Anterior cingulate cortex (tissue), 58 donors: ENCODE measurements at regions not wholly inside any gene's neighbourhood (a gene's known extent, or its start where the extent isn't known, plus 50 kb on each side); places are given as distances from the start of the nearest gene placed in this dataset.
A peak's percentile ranks its signal among the peaks of the same experiment; 100 is the strongest.

ENCODE experiments used
- DNase-seq, 58 donors: peaks; one replicate each; lab custom pipeline; 2025; lab: John Stamatoyannopoulos, UW

- DNase-seq, result peak in 10 of 58 donors; percentile 4 to 26 (median 10)
These were observed 61.1 kb upstream of the TGM3 start for GRCh38 chr20:2234598-2235191.

- DNase-seq, result peak in 1 of 58 donors; percentile 4
These were observed 59.5 kb upstream of the TGM3 start for GRCh38 chr20:2236256-2236655.

GRCh38 chr20:2237059-2237458 is 58.7 kb upstream of the TGM3 start:
- peak in 42 of 58 donors; percentile 7 to 79 (median 32) for DNase-seq

- DNase-seq, result no peak
These were observed 57.2 kb upstream of the TGM3 start for GRCh38 chr20:2238601-2239000.

- no peak for DNase-seq
These were observed 55.0 kb upstream of the TGM3 start for GRCh38 chr20:2240835-2241234.

- no peak for DNase-seq
These were observed 53.1 kb upstream of the TGM3 start for GRCh38 chr20:2242678-2243077.

GRCh38 chr20:2244523-2244922 is 51.3 kb upstream of the TGM3 start:
- no peak for DNase-seq

GRCh38 chr20:2244993-2245392 is 50.8 kb upstream of the TGM3 start:
- DNase-seq, result no peak

GRCh38 chr20:2245637-2246036 is 50.2 kb upstream of the TGM3 start:
- DNase-seq, result no peak
